PC-9 (cell line): ENCODE measurements at regions not wholly inside any gene's neighbourhood (a gene's known extent, or its start where the extent isn't known, plus 50 kb on each side); places are given as distances from the start of the nearest gene placed in this dataset.

Source experiments
- EZH2 ChIP-seq: fragments of 200-600 bp; sonication (generic); IDR thresholded peaks from 2 replicates; pipeline ENCODE4 v1.8.0; 2017; ENCODE audit warnings: antibody characterized with exemption, low read depth
- TF ChIP-seq, protein P1 (sequence below): fragments of 200-600 bp; sonication (generic); conservative IDR thresholded peaks from 2 replicates; pipeline ENCODE4 v1.6.1; 2017; ENCODE audit warnings: mixed run types, antibody characterized with exemption, mild to moderate bottlenecking, moderate library complexity

DNA sequence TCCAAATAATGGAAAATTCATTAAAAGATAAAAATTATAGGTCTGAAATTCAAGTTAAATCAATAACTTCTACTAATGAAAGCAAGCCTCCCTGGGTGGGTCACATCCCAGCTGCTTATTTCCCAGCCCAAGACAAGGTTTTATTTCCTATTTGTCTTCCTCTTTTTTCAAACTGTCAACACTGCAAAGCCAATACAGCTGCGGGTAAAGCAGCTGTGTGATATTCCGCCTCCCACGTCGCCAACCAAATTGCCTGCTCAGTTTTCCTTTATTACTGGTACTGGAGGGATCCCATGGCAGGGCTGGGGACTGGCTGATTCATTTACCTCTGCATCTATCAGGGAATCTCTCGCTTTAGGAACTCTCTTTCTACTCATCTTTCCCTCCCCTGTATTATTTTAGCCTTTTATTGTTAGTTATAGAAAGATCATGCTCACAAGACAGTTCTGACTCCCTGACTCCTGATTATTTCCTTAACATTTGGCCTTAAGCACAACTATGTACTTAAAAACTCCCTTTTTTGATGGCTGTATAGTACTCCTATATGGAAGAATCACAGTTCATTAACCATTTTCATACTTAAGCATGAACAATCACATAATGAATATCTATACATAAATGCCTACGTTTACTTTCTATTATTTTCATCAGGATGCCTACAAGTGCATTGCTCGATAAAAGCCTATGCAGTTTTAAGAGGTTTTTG is 253.1 kb downstream of the CDCA7 start:
- TF ChIP-seq, protein P1, sequence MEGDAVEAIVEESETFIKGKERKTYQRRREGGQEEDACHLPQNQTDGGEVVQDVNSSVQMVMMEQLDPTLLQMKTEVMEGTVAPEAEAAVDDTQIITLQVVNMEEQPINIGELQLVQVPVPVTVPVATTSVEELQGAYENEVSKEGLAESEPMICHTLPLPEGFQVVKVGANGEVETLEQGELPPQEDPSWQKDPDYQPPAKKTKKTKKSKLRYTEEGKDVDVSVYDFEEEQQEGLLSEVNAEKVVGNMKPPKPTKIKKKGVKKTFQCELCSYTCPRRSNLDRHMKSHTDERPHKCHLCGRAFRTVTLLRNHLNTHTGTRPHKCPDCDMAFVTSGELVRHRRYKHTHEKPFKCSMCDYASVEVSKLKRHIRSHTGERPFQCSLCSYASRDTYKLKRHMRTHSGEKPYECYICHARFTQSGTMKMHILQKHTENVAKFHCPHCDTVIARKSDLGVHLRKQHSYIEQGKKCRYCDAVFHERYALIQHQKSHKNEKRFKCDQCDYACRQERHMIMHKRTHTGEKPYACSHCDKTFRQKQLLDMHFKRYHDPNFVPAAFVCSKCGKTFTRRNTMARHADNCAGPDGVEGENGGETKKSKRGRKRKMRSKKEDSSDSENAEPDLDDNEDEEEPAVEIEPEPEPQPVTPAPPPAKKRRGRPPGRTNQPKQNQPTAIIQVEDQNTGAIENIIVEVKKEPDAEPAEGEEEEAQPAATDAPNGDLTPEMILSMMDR, result no peak
- TF ChIP-seq EZH2, result no peak
